ENCODE measurements at regions not wholly inside any gene's neighbourhood (a gene's known extent, or its start where the extent isn't known, plus 50 kb on each side); places are given as distances from the start of the nearest gene placed in this dataset.

GRCh38 chr10:4006051-4006450 lies 221.0 kb upstream of the KLF6 start:
- TF ChIP-seq POLR2A (IDR thresholded peaks at IDR 0.05; ENCODE audit: low read depth, low read length) (no peak), TAF1 (IDR thresholded peaks at IDR 0.05; ENCODE audit: low read depth, low read length) (no peak), POLR2AphosphoS5 (IDR thresholded peaks at IDR 0.05; ENCODE audit: low read depth, low read length) (no peak), SPI1 (IDR thresholded peaks at IDR 0.05; ENCODE audit: low read depth, low read length) (0 out of 2 replicates have a peak, but pooled peaks have one; percentile 9), PAX5 (IDR thresholded peaks at IDR 0.05; ENCODE audit: insufficient read depth, low read length, severe bottlenecking) (no peak)
